GM21717 (cell line): ENCODE measurements at regions not wholly inside any gene's neighbourhood (a gene's known extent, or its start where the extent isn't known, plus 50 kb on each side); places are given as distances from the start of the nearest gene placed in this dataset.
"Not testable (repeated sequence)": the region's sequence is repeated elsewhere in the genome, so short reads cannot be mapped to it uniquely, and the experiment has no call there.

Experiments
- ATAC-seq: cut with Tn5 transposase; IDR thresholded peaks from one replicate; pipeline ENCODE4 v1.9.1; 2021; ENCODE audit warnings: mild to moderate bottlenecking, moderate library complexity; ENCODE audit not compliant: unreplicated experiment

GRCh38 chr4:25981749-25982148 lies 67.7 kb downstream of the SMIM20 start:
- no peak for ATAC-seq

GRCh38 chr4:25982962-25983361 lies 68.9 kb downstream of the SMIM20 start:
- no peak for ATAC-seq

- no peak for ATAC-seq
Observed at GRCh38 chr4:25984266-25984665, 70.2 kb downstream of the SMIM20 start.

GRCh38 chr4:25984796-25985195 lies 70.8 kb downstream of the SMIM20 start:
- ATAC-seq, result no peak

GRCh38 chr4:25986807-25987206 lies 72.8 kb downstream of the SMIM20 start:
- ATAC-seq, result no peak

GRCh38 chr4:25991340-25991739 lies 77.3 kb downstream of the SMIM20 start:
- no peak for ATAC-seq

GRCh38 chr4:25993395-25994185 lies 79.6 kb downstream of the SMIM20 start:
- no peak for ATAC-seq

- ATAC-seq, result not testable (repeated sequence)
Observed at GRCh38 chr4:25994577-25994976, 80.6 kb downstream of the SMIM20 start.

GRCh38 chr4:26000274-26000950 lies 86.4 kb downstream of the SMIM20 start:
- ATAC-seq, result no peak

GRCh38 chr4:26001413-26001812 lies 87.4 kb downstream of the SMIM20 start:
- no peak for ATAC-seq

- no peak for ATAC-seq
Observed at GRCh38 chr4:26001816-26002215, 87.8 kb downstream of the SMIM20 start.

GRCh38 chr4:26003056-26003455 lies 89.0 kb downstream of the SMIM20 start:
- ATAC-seq, result no peak

GRCh38 chr4:26004290-26004689 lies 90.3 kb downstream of the SMIM20 start:
- no peak for ATAC-seq

GRCh38 chr4:26005764-26006163 lies 91.7 kb downstream of the SMIM20 start:
- ATAC-seq, result no peak

GRCh38 chr4:26008737-26009136 lies 94.7 kb downstream of the SMIM20 start:
- ATAC-seq, result no peak

- ATAC-seq, result no peak
Observed at GRCh38 chr4:26009502-26009901, 95.5 kb downstream of the SMIM20 start.

- no peak for ATAC-seq
Observed at GRCh38 chr4:26010304-26010703, 96.3 kb downstream of the SMIM20 start.

GRCh38 chr4:26013629-26014028 lies 99.6 kb downstream of the SMIM20 start:
- ATAC-seq, result no peak

GRCh38 chr4:26015133-26015651 lies 101.2 kb downstream of the SMIM20 start:
- no peak for ATAC-seq

GRCh38 chr4:26015906-26016305 lies 101.9 kb downstream of the SMIM20 start:
- ATAC-seq, result no peak

GRCh38 chr4:26017531-26017930 lies 103.5 kb downstream of the SMIM20 start:
- ATAC-seq, result no peak
